Fibroblast of lung (primary cell): ENCODE measurements at regions not wholly inside any gene's neighbourhood (a gene's known extent, or its start where the extent isn't known, plus 50 kb on each side); places are given as distances from the start of the nearest gene placed in this dataset.

Experiments
- DNase-seq, 2 donors: peaks; one replicate each; pipeline versions ENCODE4 v3.0.0 to v3.0.0-alpha.2; 2010; ENCODE audit warnings: low read depth in 2 of 2
- H2AFZ ChIP-seq: 2 replicates; pipeline ENCODE4 v1.5.1; 2012; ENCODE audit warnings: low read length, control low read depth, inconsistent platforms
- H3K27ac ChIP-seq: 2 replicates; pipeline ENCODE4 v1.5.1; 2011; ENCODE audit warnings: low read length, control low read depth; ENCODE audit not compliant: insufficient read depth
- H3K27me3 ChIP-seq: 2 replicates; pipeline ENCODE4 v1.5.1; 2011; ENCODE audit warnings: mild to moderate bottlenecking, low read length; ENCODE audit not compliant: control insufficient read depth, insufficient read depth
- H3K36me3 ChIP-seq: 2 replicates; pipeline ENCODE4 v1.5.1; 2011; ENCODE audit warnings: low read length; ENCODE audit not compliant: control insufficient read depth, insufficient read depth
- H3K4me1 ChIP-seq: 2 replicates; pipeline ENCODE4 v1.5.1; 2011; ENCODE audit warnings: low read length; ENCODE audit not compliant: control insufficient read depth, insufficient read depth; ENCODE audit errors: extremely low read depth
- H3K4me2 ChIP-seq: 2 replicates; pipeline ENCODE4 v1.5.1; 2011; ENCODE audit warnings: low read length, control low read depth; ENCODE audit not compliant: insufficient read depth; ENCODE audit errors: extremely low read depth
- H3K4me3 ChIP-seq, 4 experiments: fragments of 200-600 bp in 1 of 4; sonication (generic) in 1 of 4; replicated peaks in 1 of 4; 2 replicates each; pipeline ENCODE4 v1.5.1; 2011 to 2016; ENCODE audit warnings: low read length in 4 of 4, low read depth in 3 of 4, mild to moderate bottlenecking in 3 of 4, control low read depth in 2 of 4, inconsistent platforms in 1 of 4, mixed read lengths in 1 of 4; ENCODE audit not compliant: insufficient read depth in 1 of 4; ENCODE audit errors: control extremely low read depth in 1 of 4
- H3K79me2 ChIP-seq: 2 replicates; pipeline ENCODE4 v1.5.1; 2012; ENCODE audit warnings: mild to moderate bottlenecking, low read length, inconsistent platforms; ENCODE audit not compliant: control insufficient read depth, insufficient read depth
- H3K9ac ChIP-seq: 2 replicates; pipeline ENCODE4 v1.5.1; 2011; ENCODE audit warnings: mild to moderate bottlenecking, low read length, control low read depth; ENCODE audit not compliant: insufficient read depth
- H3K9me3 ChIP-seq: 2 replicates; pipeline ENCODE4 v1.5.1; 2012; ENCODE audit warnings: low read depth, low read length; ENCODE audit not compliant: control insufficient read depth, insufficient read depth
- H4K20me1 ChIP-seq: 2 replicates; pipeline ENCODE4 v1.5.1; 2011; ENCODE audit warnings: low read length; ENCODE audit not compliant: control insufficient read depth, insufficient read depth; ENCODE audit errors: extremely low read depth
- CTCF ChIP-seq, 2 donors: IDR thresholded peaks in 1 of 2; conservative IDR thresholded peaks in 1 of 2; 1 replicate in 1 of 2; 2 replicates in 1 of 2; pipeline ENCODE4 v1.5.1; 2011 to 2012; ENCODE audit warnings: low read length in 2 of 2, control low read depth in 1 of 2, inconsistent platforms in 1 of 2, low read depth in 1 of 2, mild to moderate bottlenecking in 1 of 2
- EZH2 ChIP-seq: IDR thresholded peaks from 2 replicates; pipeline ENCODE4 v1.5.1; 2012; ENCODE audit warnings: low read length, control low read depth, mild to moderate bottlenecking; ENCODE audit errors: missing control alignments

- Histone ChIP-seq H3K9ac (no peak overlapping the region), H3K4me1 (no peaks in the 10 kb centered on the region), H2AFZ (no peak overlapping the region), H3K36me3 (no peaks in the 10 kb centered on the region), H3K9me3 (no peaks in the 10 kb centered on the region), H3K27ac (no peak overlapping the region), H4K20me1 (no peaks in the 10 kb centered on the region), H3K4me2 (no peak overlapping the region), H3K79me2 (no peaks in the 10 kb centered on the region), H3K4me3 (no peak overlapping the region), H3K27me3 (no peaks in the 10 kb centered on the region)
- no peak for TF ChIP-seq CTCF (conservative IDR thresholded peaks at IDR 0.05 in 1 of 2, IDR thresholded peaks at IDR 0.05 in 1 of 2; ENCODE audit: low read depth in 1 of 2, low read length in 2 of 2)
- TF ChIP-seq EZH2 = no peak
- DNase-seq = no peak
Observed at GRCh38 chr2:181177376-181177775, 197.0 kb downstream of the UBE2E3 start.

- H3K36me3 ChIP-seq = no peaks in the 10 kb centered on the region
- H3K27ac ChIP-seq = no peak overlapping the region
- no peaks in the 10 kb centered on the region for H3K9me3 ChIP-seq
- H3K4me2 ChIP-seq = no peak overlapping the region
- H3K9ac ChIP-seq = no peak overlapping the region
- no peak overlapping the region for H3K4me3 ChIP-seq
- no peak for DNase-seq
- H3K79me2 ChIP-seq = no peaks in the 10 kb centered on the region
- no peaks in the 10 kb centered on the region for H3K4me1 ChIP-seq
- no peak for TF ChIP-seq CTCF (conservative IDR thresholded peaks at IDR 0.05 in 1 of 2, IDR thresholded peaks at IDR 0.05 in 1 of 2; ENCODE audit: low read depth in 1 of 2, low read length in 2 of 2)
- TF ChIP-seq EZH2 = no peak
- H2AFZ ChIP-seq = no peak overlapping the region
- H4K20me1 ChIP-seq = no peaks in the 10 kb centered on the region
- no peaks in the 10 kb centered on the region for H3K27me3 ChIP-seq
Observed at GRCh38 chr2:181178130-181178529, 197.7 kb downstream of the UBE2E3 start.

- Histone ChIP-seq H2AFZ (no peak overlapping the region), H3K27ac (no peak overlapping the region), H4K20me1 (no peaks in the 10 kb centered on the region), H3K27me3 (no peaks in the 10 kb centered on the region), H3K4me2 (no peak overlapping the region), H3K4me1 (no peaks in the 10 kb centered on the region), H3K36me3 (no peaks in the 10 kb centered on the region), H3K4me3 (no peak overlapping the region), H3K9ac (no peak overlapping the region), H3K9me3 (no peaks in the 10 kb centered on the region), H3K79me2 (no peaks in the 10 kb centered on the region)
- DNase-seq = no peak
- TF ChIP-seq CTCF (conservative IDR thresholded peaks at IDR 0.05 in 1 of 2, IDR thresholded peaks at IDR 0.05 in 1 of 2; ENCODE audit: low read depth in 1 of 2, low read length in 2 of 2) = peak in 1 of 2 donors; percentile 46
- no peak for TF ChIP-seq EZH2
Observed at GRCh38 chr2:181178823-181179412, 198.5 kb downstream of the UBE2E3 start.
